ENCODE measurements at regions not wholly inside any gene's neighbourhood (a gene's known extent, or its start where the extent isn't known, plus 50 kb on each side); places are given as distances from the start of the nearest gene placed in this dataset.

DNA sequence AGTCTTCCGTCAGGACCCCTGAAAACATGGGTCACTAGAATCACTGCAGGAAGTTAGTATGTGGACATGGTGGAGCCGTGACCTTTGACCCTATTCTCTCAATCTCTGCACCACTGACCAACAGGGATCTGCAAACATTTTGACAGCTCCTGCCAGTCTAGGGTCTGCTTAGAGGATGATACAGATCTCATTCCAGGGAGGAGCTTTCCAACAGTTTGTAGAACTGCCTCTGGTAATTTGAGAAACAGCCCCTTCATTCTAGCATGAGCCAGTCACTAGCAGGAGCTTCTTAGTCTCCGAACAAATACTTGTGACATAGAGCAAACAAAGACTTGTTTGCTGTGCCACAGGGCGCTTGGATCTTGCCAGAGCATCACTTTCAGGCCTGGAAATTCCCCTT lies 270.3 kb upstream of the CFAP20DC start:
- no peaks in the 10 kb centered on the region for H3K9me3 ChIP-seq
- no peaks in the 10 kb centered on the region for H3K36me3 ChIP-seq
- H3K27me3 ChIP-seq (replicated peaks; ENCODE audit: insufficient read depth): no peaks in the 10 kb centered on the region
- TF ChIP-seq, protein P1, sequence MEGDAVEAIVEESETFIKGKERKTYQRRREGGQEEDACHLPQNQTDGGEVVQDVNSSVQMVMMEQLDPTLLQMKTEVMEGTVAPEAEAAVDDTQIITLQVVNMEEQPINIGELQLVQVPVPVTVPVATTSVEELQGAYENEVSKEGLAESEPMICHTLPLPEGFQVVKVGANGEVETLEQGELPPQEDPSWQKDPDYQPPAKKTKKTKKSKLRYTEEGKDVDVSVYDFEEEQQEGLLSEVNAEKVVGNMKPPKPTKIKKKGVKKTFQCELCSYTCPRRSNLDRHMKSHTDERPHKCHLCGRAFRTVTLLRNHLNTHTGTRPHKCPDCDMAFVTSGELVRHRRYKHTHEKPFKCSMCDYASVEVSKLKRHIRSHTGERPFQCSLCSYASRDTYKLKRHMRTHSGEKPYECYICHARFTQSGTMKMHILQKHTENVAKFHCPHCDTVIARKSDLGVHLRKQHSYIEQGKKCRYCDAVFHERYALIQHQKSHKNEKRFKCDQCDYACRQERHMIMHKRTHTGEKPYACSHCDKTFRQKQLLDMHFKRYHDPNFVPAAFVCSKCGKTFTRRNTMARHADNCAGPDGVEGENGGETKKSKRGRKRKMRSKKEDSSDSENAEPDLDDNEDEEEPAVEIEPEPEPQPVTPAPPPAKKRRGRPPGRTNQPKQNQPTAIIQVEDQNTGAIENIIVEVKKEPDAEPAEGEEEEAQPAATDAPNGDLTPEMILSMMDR (IDR thresholded peaks at IDR 0.05): no peak
- no peak overlapping the region for H3K4me3 ChIP-seq
- ATAC-seq (ENCODE audit: insufficient number of reproducible peaks, low FRiP score, low read depth) (no peak), DNase-seq (ENCODE audit: low spot score) (no peak)
- H3K4me1 ChIP-seq (ENCODE audit: control insufficient read depth in 1 of 2, low read depth in 2 of 2): no peaks in the 10 kb centered on the region
- H3K27ac ChIP-seq: no peak overlapping the region

DNA sequence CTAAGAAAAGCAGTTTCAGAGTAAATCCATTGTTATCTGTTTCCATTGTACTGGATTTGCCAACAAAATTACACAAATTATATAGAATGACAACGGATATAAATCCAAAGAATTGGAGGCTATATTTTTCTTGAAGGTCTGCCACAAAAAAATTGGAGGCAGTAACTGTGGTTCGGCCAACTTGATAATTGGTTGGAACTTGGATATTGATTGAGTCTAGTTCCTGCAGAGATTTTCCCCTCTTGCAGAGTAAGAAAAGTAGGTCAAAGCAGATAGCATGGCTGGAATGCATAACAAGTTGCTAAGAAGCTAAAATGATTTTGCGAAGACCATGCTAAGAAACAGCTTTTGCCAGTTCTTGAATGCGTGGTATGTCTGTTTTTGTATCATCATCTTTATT lies 269.6 kb upstream of the CFAP20DC start:
- Histone ChIP-seq H3K27ac (no peak overlapping the region), H3K4me3 (no peak overlapping the region), H3K27me3 (replicated peaks; ENCODE audit: insufficient read depth) (no peaks in the 10 kb centered on the region), H3K9me3 (no peaks in the 10 kb centered on the region), H3K4me1 (ENCODE audit: control insufficient read depth in 1 of 2, low read depth in 2 of 2) (no peaks in the 10 kb centered on the region), H3K36me3 (no peaks in the 10 kb centered on the region)
- ATAC-seq (ENCODE audit: insufficient number of reproducible peaks, low FRiP score, low read depth) (no peak), DNase-seq (ENCODE audit: low spot score) (no peak)
- TF ChIP-seq, protein P1 (IDR thresholded peaks at IDR 0.05): no peak

DNA sequence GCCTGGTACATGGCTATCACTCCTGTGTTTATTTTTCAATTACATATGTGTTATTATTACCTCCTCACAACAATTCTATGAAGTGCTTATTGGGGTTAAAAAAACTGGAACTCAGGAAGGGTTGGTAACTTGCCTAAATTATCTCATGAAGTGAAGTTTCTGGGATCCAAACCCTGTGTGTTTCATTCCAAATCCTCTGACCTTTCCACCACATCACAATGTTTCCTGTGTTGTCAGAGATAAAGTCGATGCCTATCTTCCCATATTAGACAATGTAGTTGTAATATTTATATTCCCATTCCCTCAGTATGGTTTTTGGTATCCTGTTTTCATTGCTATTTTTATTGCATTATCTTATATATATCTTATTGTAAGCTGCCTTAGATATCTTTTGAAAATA lies 269.1 kb upstream of the CFAP20DC start:
- Histone ChIP-seq H3K27me3 (replicated peaks; ENCODE audit: insufficient read depth) (no peaks in the 10 kb centered on the region), H3K9me3 (no peaks in the 10 kb centered on the region), H3K4me1 (ENCODE audit: control insufficient read depth in 1 of 2, low read depth in 2 of 2) (no peaks in the 10 kb centered on the region), H3K4me3 (no peak overlapping the region), H3K27ac (no peak overlapping the region), H3K36me3 (no peaks in the 10 kb centered on the region)
- ATAC-seq (ENCODE audit: insufficient number of reproducible peaks, low FRiP score, low read depth) (no peak), DNase-seq (ENCODE audit: low spot score) (no peak)
- TF ChIP-seq, protein P1 (IDR thresholded peaks at IDR 0.05): no peak

DNA sequence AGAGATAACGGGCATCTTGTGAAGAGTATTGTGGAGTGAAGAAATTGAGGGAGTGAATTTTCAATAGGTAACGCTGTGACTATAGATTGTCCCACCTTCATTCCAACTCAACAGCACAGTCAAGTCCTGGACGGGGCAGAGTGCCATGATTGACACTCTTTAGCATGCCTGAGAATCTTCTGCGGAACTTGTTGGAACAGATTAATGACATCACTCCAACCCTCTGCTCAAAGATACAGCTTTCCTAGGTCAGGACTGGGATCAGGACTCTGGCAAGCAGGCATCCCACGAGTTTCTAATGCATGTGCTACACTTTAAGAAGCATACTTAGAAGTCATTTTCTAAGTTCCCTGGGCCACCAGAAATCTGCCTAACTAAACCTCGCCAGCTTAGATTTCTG lies 267.6 kb upstream of the CFAP20DC start:
- DNase-seq (ENCODE audit: low spot score) (no peak), ATAC-seq (ENCODE audit: insufficient number of reproducible peaks, low FRiP score, low read depth) (no peak)
- TF ChIP-seq, protein P1 (IDR thresholded peaks at IDR 0.05): no peak

DNA sequence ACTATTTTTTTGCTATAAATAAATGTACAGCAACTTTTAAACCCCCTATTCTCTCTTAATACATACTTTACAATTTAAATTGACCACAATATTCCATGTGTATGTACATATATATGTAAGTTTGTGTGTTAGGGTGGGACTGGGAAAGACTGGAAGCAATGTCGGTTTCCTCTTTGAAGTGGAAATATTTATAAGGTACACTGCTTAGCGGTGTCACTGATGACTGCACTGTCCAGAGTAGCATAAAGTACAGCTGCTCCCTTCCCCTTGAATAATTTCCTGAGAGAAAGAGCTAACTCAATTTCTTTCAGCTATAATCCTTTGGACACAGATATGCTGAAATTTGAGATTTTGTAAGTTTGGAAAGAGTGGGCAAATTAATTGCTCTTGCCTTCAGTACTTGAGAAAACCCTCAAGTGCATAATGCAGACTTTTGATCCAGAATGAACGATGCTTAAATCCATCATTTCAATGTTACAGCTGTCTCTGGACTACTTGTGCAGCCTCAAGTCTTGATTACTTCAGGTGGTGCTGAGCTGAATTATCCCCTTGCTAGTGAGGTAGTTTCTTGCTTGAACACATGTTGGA lies 267.0 kb upstream of the CFAP20DC start:
- no peaks in the 10 kb centered on the region for H3K4me1 ChIP-seq (ENCODE audit: control insufficient read depth in 1 of 2, low read depth in 2 of 2)
- DNase-seq (ENCODE audit: low spot score) (no peak), ATAC-seq (ENCODE audit: insufficient number of reproducible peaks, low FRiP score, low read depth) (no peak)
- TF ChIP-seq, protein P1 (IDR thresholded peaks at IDR 0.05): no peak
- no peak overlapping the region for H3K4me3 ChIP-seq
- H3K27ac ChIP-seq: no peak overlapping the region
- no peaks in the 10 kb centered on the region for H3K9me3 ChIP-seq
- no peaks in the 10 kb centered on the region for H3K27me3 ChIP-seq (replicated peaks; ENCODE audit: insufficient read depth)
- no peaks in the 10 kb centered on the region for H3K36me3 ChIP-seq

More for the DNA sequence above, 267.6 kb upstream of the CFAP20DC start:
- H3K36me3 ChIP-seq: no peaks in the 10 kb centered on the region
- H3K27me3 ChIP-seq (replicated peaks; ENCODE audit: insufficient read depth): no peaks in the 10 kb centered on the region
- no peaks in the 10 kb centered on the region for H3K4me1 ChIP-seq (ENCODE audit: control insufficient read depth in 1 of 2, low read depth in 2 of 2)
- H3K4me3 ChIP-seq: no peak overlapping the region
- H3K27ac ChIP-seq: no peak overlapping the region
- no peaks in the 10 kb centered on the region for H3K9me3 ChIP-seq
